ENCODE measurements at regions not wholly inside any gene's neighbourhood (a gene's known extent, or its start where the extent isn't known, plus 50 kb on each side); places are given as distances from the start of the nearest gene placed in this dataset.

GRCh38 chr7:54680377-54681005, 78.5 kb downstream of the SEC61G start:
- WGBS (ENCODE audit: insufficient coverage), result 79% methylated on average over 3 of the region's 4 CpGs
- Mint-ChIP-seq H3K9me3 (peaks cover 5 to 22% of the 10 kb centered on the region in 2 donors), H3K4me1 (no peaks in the 10 kb centered on the region), H3K27me3 (ENCODE audit: low read depth in 2 of 2) (no peaks in the 10 kb centered on the region), H3K4me3 (no peak overlapping the region), H3K36me3 (no peaks in the 10 kb centered on the region), H3K27ac (no peak overlapping the region)
- Histone ChIP-seq H3K27ac (ENCODE audit: low read length) (no peak overlapping the region), H3K36me3 (ENCODE audit: control insufficient read depth, insufficient read depth, low read length) (no peaks in the 10 kb centered on the region), H3K27me3 (ENCODE audit: control insufficient read depth, insufficient read depth, low read length) (no peaks in the 10 kb centered on the region), H3K4me3 (ENCODE audit: low read length) (no peak overlapping the region), H3K9me3 (ENCODE audit: control insufficient read depth, insufficient read depth, low read length) (no peaks in the 10 kb centered on the region), H3K4me1 (ENCODE audit: control insufficient read depth, insufficient read depth, low read length) (no peaks in the 10 kb centered on the region)
- DNase-seq, result no peak
- intact Hi-C loops (cut with micrococcal nuclease), result no loop called here
- no peak for TF ChIP-seq CTCF (IDR thresholded peaks at IDR 0.05)
- no peak for ATAC-seq

- no peak overlapping the region for H3K4me3 ChIP-seq (ENCODE audit: low read length)
- H3K27me3 ChIP-seq (ENCODE audit: control insufficient read depth, insufficient read depth, low read length), result no peaks in the 10 kb centered on the region
- ATAC-seq (no peak), DNase-seq (no peak)
- no peak overlapping the region for H3K27ac ChIP-seq (ENCODE audit: low read length)
- no peaks in the 10 kb centered on the region for H3K36me3 ChIP-seq (ENCODE audit: control insufficient read depth, insufficient read depth, low read length)
- intact Hi-C loops (cut with micrococcal nuclease), result no loop called here
- H3K36me3 Mint-ChIP-seq, result no peaks in the 10 kb centered on the region
- H3K9me3 ChIP-seq (ENCODE audit: control insufficient read depth, insufficient read depth, low read length), result no peaks in the 10 kb centered on the region
- 87% methylated on average over 5 of the region's 5 CpGs for WGBS (ENCODE audit: insufficient coverage)
- H3K4me1 Mint-ChIP-seq, result no peaks in the 10 kb centered on the region
- TF ChIP-seq CTCF (IDR thresholded peaks at IDR 0.05), result no peak
- H3K9me3 Mint-ChIP-seq, result peaks cover 0 to 17% of the 10 kb centered on the region in 2 donors
- no peak overlapping the region for H3K4me3 Mint-ChIP-seq
- no peak overlapping the region for H3K27ac Mint-ChIP-seq
- H3K4me1 ChIP-seq (ENCODE audit: control insufficient read depth, insufficient read depth, low read length), result no peaks in the 10 kb centered on the region
- no peaks in the 10 kb centered on the region for H3K27me3 Mint-ChIP-seq (ENCODE audit: low read depth in 2 of 2)
These were observed 79.6 kb downstream of the SEC61G start for GRCh38 chr7:54679490-54679817.

GRCh38 chr7:54678763-54679489, 80.1 kb downstream of the SEC61G start:
- Histone ChIP-seq H3K4me1 (ENCODE audit: control insufficient read depth, insufficient read depth, low read length) (no peaks in the 10 kb centered on the region), H3K9me3 (ENCODE audit: control insufficient read depth, insufficient read depth, low read length) (no peaks in the 10 kb centered on the region), H3K36me3 (ENCODE audit: control insufficient read depth, insufficient read depth, low read length) (no peaks in the 10 kb centered on the region), H3K4me3 (ENCODE audit: low read length) (no peak overlapping the region), H3K27ac (ENCODE audit: low read length) (no peak overlapping the region), H3K27me3 (ENCODE audit: control insufficient read depth, insufficient read depth, low read length) (no peaks in the 10 kb centered on the region)
- no peak for TF ChIP-seq CTCF (IDR thresholded peaks at IDR 0.05)
- Mint-ChIP-seq H3K4me1 (no peaks in the 10 kb centered on the region), H3K27ac (no peak overlapping the region), H3K4me3 (no peak overlapping the region), H3K36me3 (no peaks in the 10 kb centered on the region), H3K9me3 (peaks cover 0 to 16% of the 10 kb centered on the region in 2 donors), H3K27me3 (ENCODE audit: low read depth in 2 of 2) (no peaks in the 10 kb centered on the region)
- WGBS (ENCODE audit: insufficient coverage), result 89% methylated on average over 6 of the region's 6 CpGs
- intact Hi-C loops (cut with micrococcal nuclease), result no loop called here
- no peak for ATAC-seq
- DNase-seq, result no peak

GRCh38 chr7:54674891-54675290, 84.1 kb downstream of the SEC61G start:
- Mint-ChIP-seq H3K27me3 (ENCODE audit: low read depth in 2 of 2) (no peaks in the 10 kb centered on the region), H3K9me3 (peaks cover 0 to 9% of the 10 kb centered on the region in 2 donors), H3K4me1 (no peaks in the 10 kb centered on the region), H3K36me3 (no peaks in the 10 kb centered on the region), H3K27ac (no peak overlapping the region), H3K4me3 (no peak overlapping the region)
- WGBS (ENCODE audit: insufficient coverage), result 76% methylated on average over 3 of the region's 3 CpGs
- no peaks in the 10 kb centered on the region for H3K9me3 ChIP-seq (ENCODE audit: control insufficient read depth, insufficient read depth, low read length)
- intact Hi-C loops (cut with micrococcal nuclease), result no loop called here
- no peaks in the 10 kb centered on the region for H3K4me1 ChIP-seq (ENCODE audit: control insufficient read depth, insufficient read depth, low read length)
- H3K36me3 ChIP-seq (ENCODE audit: control insufficient read depth, insufficient read depth, low read length), result no peaks in the 10 kb centered on the region
- no peak for TF ChIP-seq CTCF (IDR thresholded peaks at IDR 0.05)
- no peak for DNase-seq
- H3K27ac ChIP-seq (ENCODE audit: low read length), result no peak overlapping the region
- H3K27me3 ChIP-seq (ENCODE audit: control insufficient read depth, insufficient read depth, low read length), result no peaks in the 10 kb centered on the region
- no peak for ATAC-seq
- H3K4me3 ChIP-seq (ENCODE audit: low read length), result no peak overlapping the region

Measured in natural killer cell (primary cell).